SU-DHL-6 (cell line): ENCODE measurements at regions not wholly inside any gene's neighbourhood (a gene's known extent, or its start where the extent isn't known, plus 50 kb on each side); places are given as distances from the start of the nearest gene placed in this dataset.

ENCODE experiments used
- CTCF ChIP-seq: fragments of 200-600 bp; sonication (generic); IDR thresholded peaks from one replicate; pipeline ENCODE4 v1.5.1; 2017; ENCODE audit warnings: antibody characterized with exemption, mild to moderate bottlenecking, low read length, moderate library complexity; ENCODE audit not compliant: insufficient read depth, poor library complexity, severe bottlenecking
- EZH2phosphoT487 ChIP-seq: fragments of 200-600 bp; sonication (generic), shearing (Covaris generic); conservative IDR thresholded peaks from 2 replicates; pipeline ENCODE4 v1.6.1; 2018; ENCODE audit warnings: mild to moderate bottlenecking, antibody characterized with exemption, low read length, moderate library complexity, mixed read lengths

GRCh38 chr4:173652283-173652931, 122.4 kb upstream of the HAND2 start:
- TF ChIP-seq CTCF (no peak), EZH2phosphoT487 (no peak)
